ENCODE measurements at regions not wholly inside any gene's neighbourhood (a gene's known extent, or its start where the extent isn't known, plus 50 kb on each side); places are given as distances from the start of the nearest gene placed in this dataset.

- TF ChIP-seq CTCF (IDR thresholded peaks at IDR 0.05) = no peak
- no peak for TF ChIP-seq EZH2 (IDR thresholded peaks at IDR 0.05)
- no peak for TF ChIP-seq EZH2phosphoT487 (IDR thresholded peaks at IDR 0.05)
- Mint-ChIP-seq H3K36me3 (no peaks in the 10 kb centered on the region), H3K4me1 (no peaks in the 10 kb centered on the region), H3K4me3 (no peak overlapping the region), H3K27ac (no peak overlapping the region), H3K27me3 (ENCODE audit: insufficient read depth, low read depth) (no peaks in the 10 kb centered on the region), H3K9me3 (peaks cover 5% of the 10 kb centered on the region)
- no peak overlapping the region for H3K4me3 ChIP-seq
- H3K9ac ChIP-seq = no peak overlapping the region
- DNase-seq (ENCODE audit: low spot score) = no peak
- H3F3A ChIP-seq (ENCODE audit: low read depth) = no peaks in the 10 kb centered on the region
- no peaks in the 10 kb centered on the region for H3K9me3 ChIP-seq (ENCODE audit: low read depth)
- H3K27ac ChIP-seq = no peak overlapping the region
- no peaks in the 10 kb centered on the region for H3K4me1 ChIP-seq
- no peaks in the 10 kb centered on the region for H3K36me3 ChIP-seq
- no peaks in the 10 kb centered on the region for H4K20me1 ChIP-seq (ENCODE audit: low read depth)
- no peaks in the 10 kb centered on the region for H3K27me3 ChIP-seq
- no peak overlapping the region for H3K4me2 ChIP-seq
- H2AFZ ChIP-seq (replicated peaks) = no peak overlapping the region
- H3K79me2 ChIP-seq (ENCODE audit: low read depth) = no peaks in the 10 kb centered on the region
Measured at GRCh38 chr1:191160837-191161236, 683.2 kb upstream of the BRINP3 start.

- peaks cover 5% of the 10 kb centered on the region for H3K9me3 Mint-ChIP-seq
- Histone ChIP-seq H3K27me3 (no peaks in the 10 kb centered on the region), H3K79me2 (ENCODE audit: low read depth) (no peaks in the 10 kb centered on the region), H3K4me2 (no peak overlapping the region), H3K36me3 (no peaks in the 10 kb centered on the region), H3K27ac (no peak overlapping the region), H3K9me3 (ENCODE audit: low read depth) (no peaks in the 10 kb centered on the region), H3K9ac (no peak overlapping the region), H3F3A (ENCODE audit: low read depth) (no peaks in the 10 kb centered on the region), H3K4me3 (no peak overlapping the region), H3K4me1 (no peaks in the 10 kb centered on the region), H4K20me1 (ENCODE audit: low read depth) (no peaks in the 10 kb centered on the region), H2AFZ (replicated peaks) (no peak overlapping the region)
- TF ChIP-seq EZH2 (IDR thresholded peaks at IDR 0.05) (no peak), CTCF (IDR thresholded peaks at IDR 0.05) (no peak), EZH2phosphoT487 (IDR thresholded peaks at IDR 0.05) (no peak)
- DNase-seq (ENCODE audit: low spot score) = no peak
- H3K4me3 Mint-ChIP-seq = no peak overlapping the region
- H3K27ac Mint-ChIP-seq = no peak overlapping the region
- no peaks in the 10 kb centered on the region for H3K27me3 Mint-ChIP-seq (ENCODE audit: insufficient read depth, low read depth)
- H3K36me3 Mint-ChIP-seq = no peaks in the 10 kb centered on the region
- H3K4me1 Mint-ChIP-seq = no peaks in the 10 kb centered on the region
Measured at GRCh38 chr1:191162762-191163161, 685.1 kb upstream of the BRINP3 start.

- Mint-ChIP-seq H3K9me3 (peaks cover 2% of the 10 kb centered on the region), H3K27ac (no peak overlapping the region), H3K36me3 (no peaks in the 10 kb centered on the region), H3K27me3 (ENCODE audit: insufficient read depth, low read depth) (no peaks in the 10 kb centered on the region), H3K4me1 (no peaks in the 10 kb centered on the region), H3K4me3 (no peak overlapping the region)
- Histone ChIP-seq H3K27me3 (no peaks in the 10 kb centered on the region), H3K4me2 (no peak overlapping the region), H3K79me2 (ENCODE audit: low read depth) (no peaks in the 10 kb centered on the region), H3K4me1 (no peaks in the 10 kb centered on the region), H3K9ac (no peak overlapping the region), H4K20me1 (ENCODE audit: low read depth) (no peaks in the 10 kb centered on the region), H2AFZ (replicated peaks) (no peak overlapping the region), H3F3A (ENCODE audit: low read depth) (no peaks in the 10 kb centered on the region), H3K27ac (no peak overlapping the region), H3K4me3 (no peak overlapping the region), H3K9me3 (ENCODE audit: low read depth) (no peaks in the 10 kb centered on the region), H3K36me3 (no peaks in the 10 kb centered on the region)
- DNase-seq (ENCODE audit: low spot score) = no peak
- TF ChIP-seq EZH2 (IDR thresholded peaks at IDR 0.05) (no peak), EZH2phosphoT487 (IDR thresholded peaks at IDR 0.05) (no peak), CTCF (IDR thresholded peaks at IDR 0.05) (no peak)
Measured at GRCh38 chr1:191163621-191164020, 686.0 kb upstream of the BRINP3 start.
